H1 (cell line): ENCODE measurements at regions not wholly inside any gene's neighbourhood (a gene's known extent, or its start where the extent isn't known, plus 50 kb on each side); places are given as distances from the start of the nearest gene placed in this dataset.

Experiments
- BACH1 ChIP-seq: IDR thresholded peaks from 2 replicates; pipeline ENCODE4 v1.6.1; 2012; ENCODE audit warnings: low read length, improper control_type of control experiment
- CHD2 ChIP-seq: IDR thresholded peaks from 2 replicates; pipeline ENCODE4 v1.6.1; 2012; ENCODE audit warnings: low read length, improper control_type of control experiment
- EP300 ChIP-seq, 2 experiments: IDR thresholded peaks; 1 replicate in 1 of 2; 2 replicates in 1 of 2; pipeline ENCODE4 v1.6.1; 2011 to 2012; ENCODE audit warnings: low read depth in 2 of 2, low read length in 2 of 2, mild to moderate bottlenecking in 2 of 2, borderline replicate concordance in 1 of 2, inconsistent platforms in 1 of 2, moderate library complexity in 1 of 2
- EZH2 ChIP-seq: fragments of 200-600 bp; sonication (generic); IDR thresholded peaks from 2 replicates; pipeline ENCODE4 v1.7.1; 2012; ENCODE audit warnings: low read depth, mild to moderate bottlenecking, moderate library complexity, low read length, inconsistent platforms; ENCODE audit not compliant: severe bottlenecking
- PHF8 ChIP-seq: fragments of 200-600 bp; sonication (generic); conservative IDR thresholded peaks from 2 replicates; pipeline ENCODE4 v1.7.1; 2012; ENCODE audit warnings: low read depth, mild to moderate bottlenecking, inconsistent platforms, low read length, moderate library complexity
- POLR2A ChIP-seq, 2 experiments: IDR thresholded peaks; 1 replicate in 1 of 2; 2 replicates in 1 of 2; pipeline ENCODE4 v1.6.1; 2011; ENCODE audit warnings: low read depth in 2 of 2, low read length in 2 of 2, mild to moderate bottlenecking in 2 of 2; ENCODE audit errors: control extremely low read depth in 1 of 2
- RFX5 ChIP-seq: IDR thresholded peaks from 2 replicates; pipeline ENCODE4 v1.6.1; 2011; ENCODE audit warnings: low read depth, low read length, improper control_type of control experiment, borderline replicate concordance
- SP4 ChIP-seq: IDR thresholded peaks from 2 replicates; pipeline ENCODE4 v1.6.1; 2012; ENCODE audit warnings: low read length, inconsistent platforms
- SUZ12 ChIP-seq: fragments of 200-600 bp; sonication (generic); IDR thresholded peaks from 2 replicates; pipeline ENCODE4 v1.6.1; 2012; ENCODE audit warnings: mild to moderate bottlenecking, inconsistent platforms, low read length, moderate library complexity, mixed read lengths
- TEAD4 ChIP-seq: IDR thresholded peaks from 2 replicates; pipeline ENCODE4 v1.6.1; 2012; ENCODE audit warnings: low read depth, low read length, inconsistent platforms, mixed read lengths
- USF2 ChIP-seq: IDR thresholded peaks from 2 replicates; pipeline ENCODE4 v1.6.1; 2011; ENCODE audit warnings: low read length, improper control_type of control experiment
- TF ChIP-seq, protein P1 (sequence below), 3 experiments: IDR thresholded peaks; 1 replicate in 2 of 3; 2 replicates in 1 of 3; pipeline versions ENCODE4 v1.5.1 to v1.6.1; 2011; ENCODE audit warnings: low read length in 3 of 3, mild to moderate bottlenecking in 3 of 3, inconsistent platforms in 2 of 3, low read depth in 1 of 3, moderate library complexity in 1 of 3; ENCODE audit not compliant: insufficient read depth in 1 of 3; ENCODE audit errors: control extremely low read depth in 1 of 3

DNA sequence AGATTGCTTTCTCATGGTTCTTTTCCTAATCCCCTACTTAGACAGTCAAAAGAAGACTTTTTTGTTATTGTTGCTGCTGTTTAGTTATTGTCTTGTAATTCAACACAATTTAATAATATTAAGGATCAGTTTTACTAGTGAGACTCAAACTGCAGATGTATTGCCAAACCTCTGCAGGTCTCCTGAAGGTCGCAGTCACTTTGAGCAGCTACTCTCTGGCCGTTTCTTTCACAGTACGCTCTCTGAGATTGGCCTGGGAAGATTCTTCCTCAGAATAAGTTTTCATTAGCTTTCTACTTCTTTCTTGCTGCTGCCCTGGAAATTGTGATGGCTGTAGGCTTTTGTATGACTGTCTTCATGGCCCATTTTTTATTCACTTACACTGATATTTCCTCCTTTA lies 930.8 kb downstream of the QKI start:
- TF ChIP-seq POLR2A (IDR thresholded peaks at IDR 0.05; ENCODE audit: control extremely low read depth in 1 of 2, low read depth in 2 of 2, low read length in 2 of 2) (no peak), SUZ12 (no peak), RFX5 (no peak), TEAD4 (no peak), BACH1 (no peak), EP300 (IDR thresholded peaks at IDR 0.05; ENCODE audit: borderline replicate concordance in 1 of 2, low read depth in 2 of 2, low read length in 2 of 2) (no peak), EZH2 (no peak), CHD2 (no peak), USF2 (no peak), SP4 (no peak), PHF8 (no peak)
- TF ChIP-seq, protein P1, sequence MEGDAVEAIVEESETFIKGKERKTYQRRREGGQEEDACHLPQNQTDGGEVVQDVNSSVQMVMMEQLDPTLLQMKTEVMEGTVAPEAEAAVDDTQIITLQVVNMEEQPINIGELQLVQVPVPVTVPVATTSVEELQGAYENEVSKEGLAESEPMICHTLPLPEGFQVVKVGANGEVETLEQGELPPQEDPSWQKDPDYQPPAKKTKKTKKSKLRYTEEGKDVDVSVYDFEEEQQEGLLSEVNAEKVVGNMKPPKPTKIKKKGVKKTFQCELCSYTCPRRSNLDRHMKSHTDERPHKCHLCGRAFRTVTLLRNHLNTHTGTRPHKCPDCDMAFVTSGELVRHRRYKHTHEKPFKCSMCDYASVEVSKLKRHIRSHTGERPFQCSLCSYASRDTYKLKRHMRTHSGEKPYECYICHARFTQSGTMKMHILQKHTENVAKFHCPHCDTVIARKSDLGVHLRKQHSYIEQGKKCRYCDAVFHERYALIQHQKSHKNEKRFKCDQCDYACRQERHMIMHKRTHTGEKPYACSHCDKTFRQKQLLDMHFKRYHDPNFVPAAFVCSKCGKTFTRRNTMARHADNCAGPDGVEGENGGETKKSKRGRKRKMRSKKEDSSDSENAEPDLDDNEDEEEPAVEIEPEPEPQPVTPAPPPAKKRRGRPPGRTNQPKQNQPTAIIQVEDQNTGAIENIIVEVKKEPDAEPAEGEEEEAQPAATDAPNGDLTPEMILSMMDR (IDR thresholded peaks at IDR 0.05; ENCODE audit: control extremely low read depth in 1 of 3, insufficient read depth in 1 of 3, low read depth in 1 of 3, low read length in 3 of 3): no peak
